ENCODE measurements at regions not wholly inside any gene's neighbourhood (a gene's known extent, or its start where the extent isn't known, plus 50 kb on each side); places are given as distances from the start of the nearest gene placed in this dataset.

GRCh38 chr3:193847402-193847801, 254.4 kb downstream of the OPA1 start:
- DNase-seq: no peak

GRCh38 chr3:193848547-193848946, 255.5 kb downstream of the OPA1 start:
- no peak for DNase-seq

GRCh38 chr3:193850084-193850619, 257.1 kb downstream of the OPA1 start:
- DNase-seq: no peak

DNA sequence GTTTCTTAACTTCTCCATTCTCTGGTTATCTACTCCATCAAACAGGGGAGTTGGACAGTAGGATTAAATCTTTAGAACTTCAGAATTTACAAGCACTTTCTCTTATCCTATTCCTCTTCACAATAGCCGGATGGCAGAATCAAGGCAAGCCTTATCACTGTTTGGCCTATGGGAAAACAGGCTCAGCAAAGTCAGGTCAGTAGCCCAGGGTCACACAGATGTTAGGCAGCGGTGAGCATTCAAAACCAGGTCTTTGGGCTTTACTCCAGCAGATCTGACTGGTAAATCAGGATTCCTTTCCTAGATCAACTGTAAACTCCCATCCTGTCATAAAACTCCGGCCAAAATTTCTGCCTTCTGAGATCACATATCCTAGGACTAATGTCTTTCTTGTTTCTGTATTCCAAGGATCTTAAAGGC, 258.4 kb downstream of the OPA1 start:
- DNase-seq: no peak

GRCh38 chr3:193851941-193852674, 259.1 kb downstream of the OPA1 start:
- DNase-seq: peak in 7 of 56 donors; percentile 0 to 26 (median 8)

GRCh38 chr3:193852901-193853300, 259.9 kb downstream of the OPA1 start:
- no peak for DNase-seq

- no peak for DNase-seq
These were observed 260.7 kb downstream of the OPA1 start for GRCh38 chr3:193853511-193854219.

- no peak for DNase-seq
These were observed 265.0 kb downstream of the OPA1 start for GRCh38 chr3:193857996-193858395.

DNA sequence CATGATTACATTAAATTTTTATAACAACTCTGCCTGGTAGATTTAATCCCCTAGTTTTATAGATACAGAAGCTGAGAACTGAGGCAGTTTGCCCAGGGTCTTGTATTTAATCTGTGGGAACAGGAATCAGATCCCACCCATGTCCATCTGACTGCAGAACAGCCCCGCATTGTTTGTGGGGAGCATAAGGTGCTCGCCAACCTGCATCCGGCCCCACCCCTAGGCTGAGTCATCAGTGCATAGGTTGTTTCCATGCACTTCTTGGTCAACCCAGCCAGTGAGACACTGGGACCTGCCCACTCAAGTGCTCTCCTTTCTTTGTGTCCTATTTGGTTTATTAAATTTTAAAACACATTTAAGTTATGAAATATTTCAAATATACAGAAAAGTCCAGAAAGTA, 266.2 kb downstream of the OPA1 start:
- DNase-seq: no peak

DNA sequence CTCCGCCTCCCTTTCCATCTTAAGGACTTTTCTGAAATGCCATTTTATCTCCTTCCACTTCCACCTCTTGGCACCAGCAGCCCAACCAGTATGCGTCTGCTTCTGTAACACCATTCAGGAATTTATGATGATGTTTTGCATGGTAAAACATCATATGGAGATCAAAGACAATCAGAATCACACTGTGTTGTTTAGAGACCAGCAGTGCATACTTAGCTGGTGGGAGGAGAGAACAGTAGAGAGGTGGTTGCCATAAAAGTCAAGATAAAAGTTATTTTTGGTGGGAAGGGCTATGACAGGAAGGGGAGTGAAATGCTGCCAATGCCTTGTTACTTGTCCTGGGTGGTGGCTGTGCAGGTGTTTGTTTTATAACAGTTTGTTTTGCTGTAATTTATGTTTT, 268.0 kb downstream of the OPA1 start:
- no peak for DNase-seq

GRCh38 chr3:193862843-193863242, 269.8 kb downstream of the OPA1 start:
- DNase-seq: no peak

- DNase-seq: no peak
These were observed 270.8 kb downstream of the OPA1 start for GRCh38 chr3:193863657-193864357.

- no peak for DNase-seq
These were observed 270.6 kb upstream of the HES1 start for GRCh38 chr3:193865339-193865738.

- DNase-seq: no peak
These were observed 270.0 kb upstream of the HES1 start for GRCh38 chr3:193865896-193866480.

DNA sequence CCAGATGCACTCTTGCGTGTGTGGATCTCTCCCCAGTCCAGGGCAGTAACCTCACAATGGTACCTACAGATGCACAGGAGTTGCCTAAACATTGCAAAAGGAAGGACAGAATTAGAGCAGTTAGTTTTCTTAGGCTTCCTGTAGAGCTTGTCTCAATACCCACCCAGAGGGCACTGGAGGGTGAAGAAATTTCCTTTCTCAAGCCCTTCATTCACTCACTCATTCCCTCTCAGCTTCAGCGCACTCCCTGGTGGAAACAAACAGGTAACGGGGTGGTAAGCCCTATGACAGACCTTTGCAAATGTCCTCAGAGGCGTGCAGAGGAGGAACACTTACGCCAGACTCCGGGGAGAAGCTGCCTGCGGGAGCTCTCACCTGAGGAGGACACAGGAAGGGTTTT, 267.4 kb upstream of the HES1 start:
- no peak for DNase-seq

GRCh38 chr3:193869221-193870201, 266.4 kb upstream of the HES1 start:
- peak in 24 of 56 donors; percentile 3 to 50 (median 17) for DNase-seq

DNA sequence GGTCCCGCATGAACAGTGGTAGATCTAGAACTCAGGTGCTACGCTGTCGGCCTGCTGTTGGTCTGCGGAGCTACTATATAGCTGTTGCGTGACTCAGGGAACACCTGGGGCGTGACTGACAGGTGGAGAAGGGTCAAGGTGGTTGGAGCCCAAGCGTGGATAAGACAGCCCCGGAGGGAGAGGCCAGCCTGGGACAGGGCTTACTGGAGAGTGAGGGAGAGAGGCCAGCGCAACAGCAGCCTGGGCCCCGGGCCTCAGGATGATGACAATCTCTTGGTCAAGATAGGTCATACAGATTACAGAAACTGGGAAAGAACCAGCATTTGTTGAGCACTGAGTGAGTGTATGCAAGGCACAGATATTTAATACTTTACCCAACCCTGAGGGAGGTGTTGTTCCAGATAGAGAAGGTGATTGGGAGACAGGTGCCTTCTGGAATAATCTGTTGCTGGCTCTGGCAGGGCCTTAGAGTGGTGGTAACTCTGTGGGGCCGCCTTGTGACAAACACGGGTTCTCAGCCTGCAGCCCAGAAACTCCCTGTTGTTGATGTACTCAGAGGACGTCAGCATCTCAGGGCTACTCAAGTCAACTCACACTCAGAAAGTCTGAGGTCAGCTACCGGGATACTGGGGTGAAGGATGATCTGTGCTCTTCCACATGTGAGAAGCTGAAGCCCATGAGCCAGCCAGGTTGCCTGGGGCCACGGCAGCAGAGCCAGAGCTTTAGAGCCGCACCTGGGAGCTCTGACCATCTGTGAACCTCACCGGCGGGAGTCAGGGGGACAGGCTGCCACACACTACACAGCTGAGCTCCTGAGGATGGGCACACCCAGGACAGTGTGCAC, 265.4 kb upstream of the HES1 start:
- no peak for DNase-seq

DNA sequence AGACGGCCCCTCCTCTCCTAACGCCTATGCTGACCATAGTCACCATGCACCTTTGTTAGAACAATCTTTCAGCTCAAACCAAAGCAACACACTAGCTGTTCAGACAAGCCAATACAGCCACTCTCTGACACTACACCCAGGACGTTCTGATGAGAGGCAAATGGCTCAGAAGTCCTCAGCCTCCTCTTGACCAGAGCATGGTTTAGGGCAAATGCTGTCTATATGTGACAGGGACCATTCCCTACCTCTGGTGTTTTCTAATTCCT, 264.8 kb upstream of the HES1 start:
- DNase-seq: no peak

DNA sequence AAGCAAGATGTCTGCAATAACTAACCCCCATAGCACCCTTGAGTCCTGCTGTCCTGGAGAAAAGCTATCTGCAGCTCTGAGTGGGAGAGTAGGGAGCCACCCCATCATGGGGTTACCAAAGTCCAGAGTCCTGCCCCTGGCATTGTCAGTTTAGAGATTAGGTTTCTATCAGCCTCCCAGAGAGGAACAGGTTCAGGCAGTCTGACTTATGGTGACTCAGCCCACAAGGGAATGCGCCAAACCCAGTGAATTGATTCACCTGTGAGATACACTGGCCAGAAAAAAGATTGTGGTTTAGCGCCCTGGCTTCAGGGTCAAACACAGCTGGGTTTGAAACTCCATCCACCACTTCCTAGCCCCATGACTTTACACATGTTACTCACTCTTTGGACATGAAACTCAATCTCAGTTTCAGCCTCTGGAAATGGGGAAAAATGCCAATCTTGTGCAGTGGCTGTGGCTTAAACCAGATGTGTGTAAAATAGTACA, 263.6 kb upstream of the HES1 start:
- no peak for DNase-seq

All from amygdala (tissue), 56 donors.